GM13977 (cell line): ENCODE measurements at regions not wholly inside any gene's neighbourhood (a gene's known extent, or its start where the extent isn't known, plus 50 kb on each side); places are given as distances from the start of the nearest gene placed in this dataset.

Source experiments
- DNase-seq: peaks from one replicate; pipeline ENCODE4 v3.0.0; 2012; ENCODE audit warnings: low spot score
- in situ Hi-C: fragments of 300-500 bp; cut with MboI; formaldehyde crosslinking; loops from one replicate; pipeline ENCODE4 v1.12.0; 2022; ENCODE audit warnings: low sequenced_read_pairs, low pct_unique_long_range_greater_than_20kb, mixed read lengths, inconsistent platforms; ENCODE audit not compliant: unreplicated experiment
- TF ChIP-seq, protein P1 (sequence below): IDR thresholded peaks from 2 replicates; pipeline ENCODE4 v1.5.1; 2012; ENCODE audit warnings: mild to moderate bottlenecking, control low read depth; ENCODE audit not compliant: insufficient read depth; ENCODE audit errors: extremely low read depth, missing control alignments

- in situ Hi-C loops: no loop called here
- TF ChIP-seq, protein P1, sequence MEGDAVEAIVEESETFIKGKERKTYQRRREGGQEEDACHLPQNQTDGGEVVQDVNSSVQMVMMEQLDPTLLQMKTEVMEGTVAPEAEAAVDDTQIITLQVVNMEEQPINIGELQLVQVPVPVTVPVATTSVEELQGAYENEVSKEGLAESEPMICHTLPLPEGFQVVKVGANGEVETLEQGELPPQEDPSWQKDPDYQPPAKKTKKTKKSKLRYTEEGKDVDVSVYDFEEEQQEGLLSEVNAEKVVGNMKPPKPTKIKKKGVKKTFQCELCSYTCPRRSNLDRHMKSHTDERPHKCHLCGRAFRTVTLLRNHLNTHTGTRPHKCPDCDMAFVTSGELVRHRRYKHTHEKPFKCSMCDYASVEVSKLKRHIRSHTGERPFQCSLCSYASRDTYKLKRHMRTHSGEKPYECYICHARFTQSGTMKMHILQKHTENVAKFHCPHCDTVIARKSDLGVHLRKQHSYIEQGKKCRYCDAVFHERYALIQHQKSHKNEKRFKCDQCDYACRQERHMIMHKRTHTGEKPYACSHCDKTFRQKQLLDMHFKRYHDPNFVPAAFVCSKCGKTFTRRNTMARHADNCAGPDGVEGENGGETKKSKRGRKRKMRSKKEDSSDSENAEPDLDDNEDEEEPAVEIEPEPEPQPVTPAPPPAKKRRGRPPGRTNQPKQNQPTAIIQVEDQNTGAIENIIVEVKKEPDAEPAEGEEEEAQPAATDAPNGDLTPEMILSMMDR: no peak
- no peak for DNase-seq
These were observed 157.5 kb upstream of the MYCN start for GRCh38 chr2:15782769-15783294.

DNA sequence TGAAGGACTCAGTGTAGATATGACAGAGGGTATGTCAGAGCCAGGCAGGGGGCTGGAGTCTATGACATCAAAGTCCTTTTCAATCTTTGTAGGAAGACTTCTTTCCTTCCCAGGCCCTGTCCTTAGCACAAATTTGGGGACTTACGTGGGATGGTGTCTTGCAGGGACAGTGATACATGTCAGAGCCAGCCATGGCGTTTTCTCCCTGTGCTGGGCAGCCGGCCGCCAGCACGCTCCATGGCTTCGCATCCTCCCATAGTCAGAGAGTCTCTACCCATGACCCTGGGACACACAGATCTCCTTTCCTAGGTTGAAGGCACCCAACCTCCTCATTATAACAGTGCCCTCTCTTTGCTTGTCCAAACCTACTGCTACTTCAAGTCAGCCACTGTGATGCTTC is 156.9 kb upstream of the MYCN start:
- TF ChIP-seq, protein P1: no peak
- in situ Hi-C loops: no loop called here
- DNase-seq: no peak

DNA sequence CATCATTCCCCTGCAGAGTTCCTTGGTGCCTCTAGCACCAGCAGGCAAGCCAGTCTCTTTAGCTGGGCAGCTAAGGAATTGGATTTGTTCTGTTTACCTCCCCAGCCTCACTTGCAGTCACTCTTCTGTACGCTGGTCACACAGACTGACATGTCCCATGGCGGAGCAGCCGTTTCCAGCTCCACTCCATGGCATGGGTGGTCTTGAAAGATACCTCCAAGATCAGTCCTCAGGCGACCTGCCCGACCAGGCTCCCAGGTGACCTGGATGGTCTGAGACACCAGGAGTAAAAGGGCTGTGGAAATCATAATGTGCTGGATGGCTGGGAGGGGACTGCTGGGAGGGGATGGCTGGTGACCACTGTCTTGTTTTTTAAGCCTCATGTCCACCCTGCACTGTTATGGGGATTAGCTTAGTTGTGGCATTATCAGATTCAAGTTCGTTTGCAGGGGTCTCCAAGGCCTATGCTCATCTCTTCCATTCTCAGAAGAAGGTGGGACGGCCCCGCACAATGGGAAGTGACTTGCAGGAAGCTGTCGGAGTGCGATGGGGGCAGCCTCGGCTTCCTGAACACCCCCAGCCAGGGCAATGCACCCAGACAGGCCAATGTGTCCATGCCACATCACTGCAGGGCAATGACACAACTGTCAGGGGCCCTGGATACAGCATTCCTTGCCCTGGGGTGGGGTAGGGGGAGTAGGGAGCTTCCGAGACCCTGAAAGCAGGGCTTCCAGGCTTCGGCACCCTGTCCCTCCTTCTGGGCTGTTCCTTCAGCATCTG is 156.1 kb upstream of the MYCN start:
- TF ChIP-seq, protein P1: no peak
- DNase-seq: no peak
- in situ Hi-C loops: no loop called here

GRCh38 chr2:15784886-15785801 is 155.2 kb upstream of the MYCN start:
- in situ Hi-C loops: no loop called here
- no peak for DNase-seq
- TF ChIP-seq, protein P1: no peak

GRCh38 chr2:15786003-15786654 is 154.2 kb upstream of the MYCN start:
- TF ChIP-seq, protein P1: no peak
- no peak for DNase-seq
- in situ Hi-C loops: no loop called here

- TF ChIP-seq, protein P1: no peak
- in situ Hi-C loops: no loop called here
These were observed 153.4 kb upstream of the MYCN start for GRCh38 chr2:15786901-15787300.

More at GRCh38 chr2:15786901-15787300, 153.4 kb upstream of the MYCN start:
- DNase-seq: no peak
